RWPE1 (cell line): ENCODE measurements at regions not wholly inside any gene's neighbourhood (a gene's known extent, or its start where the extent isn't known, plus 50 kb on each side); places are given as distances from the start of the nearest gene placed in this dataset.

Experiments used
- CTCF ChIA-PET: fragments of 350-600 bp; sonication (Branson Sonifier 250); formaldehyde crosslinking; extraction: SDS; loops from one replicate; lab custom pipeline; 2021; lab: Yijun Ruan, JAX
- POLR2A ChIA-PET: fragments of 400-600 bp; formaldehyde crosslinking; extraction: SDS; loops from one replicate; lab custom pipeline; 2020; ENCODE audit warnings: antibody characterized with exemption; ENCODE audit not compliant: low non-redundant PET; lab: Yijun Ruan, JAX
- DNase-seq: peaks from one replicate; pipeline ENCODE4 v3.0.0; 2012; ENCODE audit warnings: low spot score
- H3K27ac ChIP-seq: fragments of 450-650 bp; 2 replicates; pipeline ENCODE4 v1.5.1; 2017
- TF ChIP-seq, protein P1 (sequence below): fragments of 450-650 bp; conservative IDR thresholded peaks from 2 replicates; pipeline ENCODE4 v1.5.1; 2017; ENCODE audit warnings: low read depth, mild to moderate bottlenecking

DNA sequence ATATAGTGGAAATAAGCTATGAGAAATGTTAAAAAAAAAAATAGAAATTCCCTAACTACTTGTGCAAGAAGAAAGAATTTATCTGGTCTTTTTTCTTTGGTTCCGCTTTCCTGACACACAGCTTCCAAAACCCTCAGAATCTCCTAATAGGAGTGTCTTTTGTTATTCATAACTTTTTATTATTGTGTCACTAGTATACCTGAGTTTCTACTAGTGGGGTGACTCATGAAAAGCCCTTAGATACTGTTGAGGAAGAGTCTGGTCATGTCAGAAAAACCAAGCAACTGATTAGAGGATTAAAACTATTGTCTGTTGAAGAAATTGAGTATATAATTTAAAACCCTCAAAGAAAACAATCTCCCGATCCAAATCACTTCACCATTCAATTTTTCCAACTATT lies 152.8 kb upstream of the IFNE start:
- CTCF ChIA-PET = no interaction called here

DNA sequence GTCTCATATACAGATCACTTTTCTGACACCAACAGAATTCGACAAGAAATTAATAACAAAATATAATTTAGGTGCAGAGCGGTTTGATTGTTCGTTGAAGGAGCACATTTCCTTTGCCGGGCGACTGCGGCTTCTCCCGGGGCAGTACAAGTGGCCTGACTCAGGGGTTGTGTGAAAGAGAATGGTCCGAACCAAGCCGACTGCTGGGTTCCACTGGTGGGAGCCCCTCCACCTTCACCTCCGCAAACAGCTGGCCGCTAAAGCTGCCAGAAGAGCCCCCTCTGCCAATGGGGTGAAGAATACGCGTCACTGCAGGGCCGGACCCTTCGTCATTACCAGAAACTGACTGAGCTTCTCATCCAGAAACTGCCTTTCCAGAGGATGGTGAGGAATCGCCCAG lies 156.0 kb upstream of the IFNE start:
- POLR2A ChIA-PET = no interaction called here
- TF ChIP-seq, protein P1, sequence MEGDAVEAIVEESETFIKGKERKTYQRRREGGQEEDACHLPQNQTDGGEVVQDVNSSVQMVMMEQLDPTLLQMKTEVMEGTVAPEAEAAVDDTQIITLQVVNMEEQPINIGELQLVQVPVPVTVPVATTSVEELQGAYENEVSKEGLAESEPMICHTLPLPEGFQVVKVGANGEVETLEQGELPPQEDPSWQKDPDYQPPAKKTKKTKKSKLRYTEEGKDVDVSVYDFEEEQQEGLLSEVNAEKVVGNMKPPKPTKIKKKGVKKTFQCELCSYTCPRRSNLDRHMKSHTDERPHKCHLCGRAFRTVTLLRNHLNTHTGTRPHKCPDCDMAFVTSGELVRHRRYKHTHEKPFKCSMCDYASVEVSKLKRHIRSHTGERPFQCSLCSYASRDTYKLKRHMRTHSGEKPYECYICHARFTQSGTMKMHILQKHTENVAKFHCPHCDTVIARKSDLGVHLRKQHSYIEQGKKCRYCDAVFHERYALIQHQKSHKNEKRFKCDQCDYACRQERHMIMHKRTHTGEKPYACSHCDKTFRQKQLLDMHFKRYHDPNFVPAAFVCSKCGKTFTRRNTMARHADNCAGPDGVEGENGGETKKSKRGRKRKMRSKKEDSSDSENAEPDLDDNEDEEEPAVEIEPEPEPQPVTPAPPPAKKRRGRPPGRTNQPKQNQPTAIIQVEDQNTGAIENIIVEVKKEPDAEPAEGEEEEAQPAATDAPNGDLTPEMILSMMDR = no peak
- no peak for DNase-seq
- CTCF ChIA-PET = no interaction called here
- no peak overlapping the region for H3K27ac ChIP-seq

More for the DNA sequence above, 152.8 kb upstream of the IFNE start:
- peak; percentile 51 for DNase-seq
- POLR2A ChIA-PET = no interaction called here
- TF ChIP-seq, protein P1 = no peak
- H3K27ac ChIP-seq = no peak overlapping the region

DNA sequence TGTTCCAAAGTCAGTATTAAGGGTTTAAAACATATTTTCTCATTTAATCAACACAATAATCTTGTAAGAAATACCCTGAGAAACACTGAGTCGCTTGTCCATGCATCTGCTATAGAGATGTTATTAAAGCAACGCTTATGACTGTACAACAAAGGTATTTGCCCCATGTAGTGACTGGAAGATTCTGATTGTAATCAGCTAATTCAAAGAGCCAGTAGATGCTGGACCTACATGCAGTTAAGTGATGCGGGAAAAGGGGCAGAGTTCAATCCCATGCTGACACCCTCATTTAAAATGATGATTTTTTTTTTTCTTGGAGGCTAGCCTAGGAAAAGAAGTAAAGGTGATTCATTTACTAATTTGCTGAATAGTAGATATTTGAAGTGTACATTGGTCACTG lies 149.3 kb upstream of the MTAP start:
- ChIA-PET POLR2A (no interaction called here), CTCF (no interaction called here)
- TF ChIP-seq, protein P1 = no peak
- no peak overlapping the region for H3K27ac ChIP-seq
- no peak for DNase-seq

DNA sequence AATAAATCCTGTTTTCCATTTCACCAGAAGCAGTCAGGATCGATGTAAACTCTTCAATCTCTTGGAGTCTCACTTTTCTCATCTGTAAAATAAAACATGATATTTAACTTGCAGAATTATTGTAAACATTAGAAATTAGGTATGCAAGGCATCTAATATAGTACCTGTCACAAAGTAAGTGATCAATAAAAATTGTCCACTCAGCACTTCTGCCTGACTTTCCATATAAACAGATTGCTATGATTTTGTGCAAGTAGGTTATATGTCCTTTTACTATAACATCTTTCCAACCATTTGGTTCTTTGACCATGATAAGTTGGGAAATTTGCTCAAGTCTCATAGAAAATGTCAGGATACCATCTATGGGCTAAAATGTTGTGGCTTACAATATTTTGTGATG lies 148.8 kb upstream of the MTAP start:
- H3K27ac ChIP-seq = no peak overlapping the region
- POLR2A ChIA-PET = no interaction called here
- DNase-seq = no peak
- TF ChIP-seq, protein P1 = no peak
- CTCF ChIA-PET = interaction anchor here (0.6 kb wide), 2 partner anchors 174 to 795 kb away, joined by 3 read pairs; no protein-coding TSS in a partner anchor

DNA sequence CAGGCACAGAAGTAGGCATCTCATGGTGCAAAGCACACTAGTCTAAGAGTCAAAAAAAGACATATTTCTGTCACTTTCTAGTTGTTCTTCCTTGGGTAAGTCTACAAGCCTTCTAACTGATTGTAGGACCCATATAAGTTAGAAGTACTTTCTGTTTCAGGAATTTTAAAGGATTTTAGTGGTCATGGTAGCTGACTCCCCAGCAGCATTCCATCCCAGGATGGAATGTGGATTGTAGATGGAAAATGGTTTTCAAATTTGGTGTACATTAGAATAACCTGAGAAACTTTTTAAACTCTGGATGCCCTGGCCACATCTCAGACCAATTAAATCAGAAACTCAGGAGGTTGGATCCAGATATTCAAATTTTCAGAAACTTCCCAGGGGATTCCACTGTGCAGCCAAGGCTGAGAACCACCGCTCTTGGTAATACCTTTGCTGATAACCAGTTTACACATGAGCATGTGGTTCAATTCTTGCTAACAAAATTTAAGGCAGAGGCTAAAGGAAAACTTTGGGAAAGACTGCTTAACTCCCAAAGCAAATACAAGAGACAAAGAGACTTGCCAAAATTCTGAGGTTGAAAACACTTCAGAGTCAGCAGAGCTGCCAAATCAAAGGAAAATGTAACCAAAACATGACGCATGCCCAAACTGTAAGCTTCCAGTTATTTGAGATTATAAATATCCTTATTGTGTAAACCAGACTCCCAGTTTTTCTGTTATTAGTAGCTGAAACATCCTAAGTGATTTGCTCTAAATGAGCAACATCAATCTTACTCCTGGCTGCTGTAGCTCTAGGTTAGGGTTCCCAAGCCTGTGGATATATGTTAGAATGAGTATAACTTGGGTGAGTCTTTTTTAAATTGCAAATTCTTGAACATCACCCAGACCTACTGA lies 145.4 kb upstream of the MTAP start:
- ChIA-PET CTCF (interaction anchor here (0.6 to 1.2 kb wide), 2 partner anchors 17 to 54 kb away, joined by 3 read pairs; no protein-coding TSS in a partner anchor), POLR2A (no interaction called here)
- TF ChIP-seq, protein P1 = no peak
- no peak overlapping the region for H3K27ac ChIP-seq
- DNase-seq = no peak

DNA sequence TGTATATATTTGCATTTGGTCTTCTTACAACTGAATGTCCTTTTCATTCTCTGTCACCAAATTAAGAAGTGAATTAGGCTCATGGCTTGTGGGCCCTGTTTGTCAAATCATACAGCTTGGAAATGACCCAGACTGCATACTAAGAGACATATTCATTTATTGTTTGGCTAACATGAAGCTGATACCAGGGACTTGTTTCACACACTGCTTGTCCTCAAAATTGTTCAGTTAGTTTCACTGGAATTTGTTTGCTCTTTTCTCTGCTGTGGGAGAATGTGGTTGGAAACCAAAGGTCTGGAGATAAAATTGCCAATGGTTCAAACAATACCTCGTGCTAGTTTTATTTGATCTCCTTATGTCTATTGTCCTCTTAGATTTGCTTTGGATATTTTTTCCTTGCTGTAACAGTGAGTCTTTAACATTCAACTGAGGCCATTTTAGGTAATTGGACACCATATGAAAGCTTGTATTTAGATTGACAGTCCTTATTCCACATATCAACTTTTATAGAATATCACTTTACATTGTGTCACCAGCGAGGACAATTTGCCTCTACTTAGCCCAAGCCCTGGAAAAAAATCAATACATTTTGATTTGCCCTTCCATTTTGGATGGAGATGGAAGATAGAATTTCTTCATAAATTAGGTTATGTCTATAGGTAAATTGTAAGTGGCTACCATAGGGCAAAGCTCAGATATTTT lies 144.3 kb upstream of the MTAP start:
- DNase-seq = no peak
- ChIA-PET POLR2A (no interaction called here), CTCF (interaction anchor here (0.6 to 1.2 kb wide), 2 partner anchors 16 to 53 kb away, joined by 3 read pairs; no protein-coding TSS in a partner anchor)
- H3K27ac ChIP-seq = no peak overlapping the region
- TF ChIP-seq, protein P1 = no peak
